ENCODE measurements at regions not wholly inside any gene's neighbourhood (a gene's known extent, or its start where the extent isn't known, plus 50 kb on each side); places are given as distances from the start of the nearest gene placed in this dataset.

DNA sequence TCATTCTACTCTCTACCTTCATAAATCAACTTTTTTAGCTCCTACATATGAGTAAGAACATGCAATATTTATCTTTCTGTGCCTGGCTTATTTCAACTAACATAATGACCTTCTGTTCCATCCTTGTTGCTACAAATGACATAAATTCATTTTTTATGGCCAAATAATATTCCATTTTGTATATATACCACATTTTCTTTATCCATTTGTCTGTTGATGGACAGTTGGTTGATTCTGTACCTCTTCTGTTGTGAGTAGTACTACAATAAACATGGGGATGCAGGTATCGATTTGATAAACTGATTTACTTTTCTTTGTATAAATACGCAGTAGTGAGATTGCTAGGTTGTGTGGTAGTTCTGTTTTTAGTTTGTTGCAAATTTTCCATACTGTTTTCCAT, 279.5 kb upstream of the NFIA start:
- TF ChIP-seq EP300 (IDR thresholded peaks at IDR 0.05) (no peak), POLR2A (IDR thresholded peaks at IDR 0.05) (no peak), POLR2AphosphoS5 (IDR thresholded peaks at IDR 0.05) (no peak)
- TF ChIP-seq, protein P1, sequence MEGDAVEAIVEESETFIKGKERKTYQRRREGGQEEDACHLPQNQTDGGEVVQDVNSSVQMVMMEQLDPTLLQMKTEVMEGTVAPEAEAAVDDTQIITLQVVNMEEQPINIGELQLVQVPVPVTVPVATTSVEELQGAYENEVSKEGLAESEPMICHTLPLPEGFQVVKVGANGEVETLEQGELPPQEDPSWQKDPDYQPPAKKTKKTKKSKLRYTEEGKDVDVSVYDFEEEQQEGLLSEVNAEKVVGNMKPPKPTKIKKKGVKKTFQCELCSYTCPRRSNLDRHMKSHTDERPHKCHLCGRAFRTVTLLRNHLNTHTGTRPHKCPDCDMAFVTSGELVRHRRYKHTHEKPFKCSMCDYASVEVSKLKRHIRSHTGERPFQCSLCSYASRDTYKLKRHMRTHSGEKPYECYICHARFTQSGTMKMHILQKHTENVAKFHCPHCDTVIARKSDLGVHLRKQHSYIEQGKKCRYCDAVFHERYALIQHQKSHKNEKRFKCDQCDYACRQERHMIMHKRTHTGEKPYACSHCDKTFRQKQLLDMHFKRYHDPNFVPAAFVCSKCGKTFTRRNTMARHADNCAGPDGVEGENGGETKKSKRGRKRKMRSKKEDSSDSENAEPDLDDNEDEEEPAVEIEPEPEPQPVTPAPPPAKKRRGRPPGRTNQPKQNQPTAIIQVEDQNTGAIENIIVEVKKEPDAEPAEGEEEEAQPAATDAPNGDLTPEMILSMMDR (IDR thresholded peaks at IDR 0.05), result no peak
